ENCODE measurements at regions not wholly inside any gene's neighbourhood (a gene's known extent, or its start where the extent isn't known, plus 50 kb on each side); places are given as distances from the start of the nearest gene placed in this dataset.

GRCh38 chr17:77088455-77089123 is 52.2 kb upstream of the SEC14L1 start (continued):
- TF ChIP-seq ZSCAN4 (tag by site-specific recombination; IDR thresholded peaks at IDR 0.05), result no peak
- TF ChIP-seq ZNF837 (tag by site-specific recombination; IDR thresholded peaks at IDR 0.05), result no peak
- TF ChIP-seq ZNF214 (tag by site-specific recombination; IDR thresholded peaks at IDR 0.05; ENCODE audit: borderline replicate concordance), result no peak
- TF ChIP-seq KLF17 (tag by site-specific recombination; IDR thresholded peaks at IDR 0.05), result peak; percentile 31; the same call in 1 of the 2 replicates
- TF ChIP-seq ZNF488 (tag by site-specific recombination; IDR thresholded peaks at IDR 0.05), result no peak
- no peak for TF ChIP-seq ZNF513 (tag by site-specific recombination; IDR thresholded peaks at IDR 0.05)
- TF ChIP-seq ZNF391 (tag by site-specific recombination; IDR thresholded peaks at IDR 0.05; ENCODE audit: borderline replicate concordance, low read depth), result no peak
- no peak for TF ChIP-seq WT1 (tag by site-specific recombination; IDR thresholded peaks at IDR 0.05)
- TF ChIP-seq MZF1 (tag by site-specific recombination; IDR thresholded peaks at IDR 0.05; ENCODE audit: borderline replicate concordance), result no peak
- no peak for TF ChIP-seq ZNF658 (tag by site-specific recombination; IDR thresholded peaks at IDR 0.05)
- TF ChIP-seq ZNF639 (tag by site-specific recombination; IDR thresholded peaks at IDR 0.05), result peak; percentile 74
- no peak for TF ChIP-seq ZNF2 (tag by site-specific recombination; IDR thresholded peaks at IDR 0.05)
- TF ChIP-seq PRDM1 (tag by site-specific recombination; IDR thresholded peaks at IDR 0.05), result no peak
- TF ChIP-seq ZNF175 (tag by site-specific recombination; IDR thresholded peaks at IDR 0.05), result no peak
- TF ChIP-seq RBAK (tag by site-specific recombination; IDR thresholded peaks at IDR 0.05), result no peak
- no peak for TF ChIP-seq ZNF48 (tag by site-specific recombination; IDR thresholded peaks at IDR 0.05)
- 0 out of 2 replicates have a peak, but pooled peaks have one; percentile 67 for TF ChIP-seq ZBTB21 (tag by site-specific recombination; IDR thresholded peaks at IDR 0.05)
- peak; percentile 89 for TF ChIP-seq PRDM10 (tag by site-specific recombination; IDR thresholded peaks at IDR 0.05)
- no peak for TF ChIP-seq ZNF274 (IDR thresholded peaks at IDR 0.05; ENCODE audit: low read length)
- TF ChIP-seq ZNF274 (tag by site-specific recombination; IDR thresholded peaks at IDR 0.05; ENCODE audit: borderline replicate concordance), result no peak
- no peak for TF ChIP-seq ZNF138 (tag by site-specific recombination; IDR thresholded peaks at IDR 0.05; ENCODE audit: borderline replicate concordance)
- no peak for TF ChIP-seq ZNF560 (tag by site-specific recombination; IDR thresholded peaks at IDR 0.05; ENCODE audit: borderline replicate concordance)
- TF ChIP-seq PRDM4 (tag by site-specific recombination; IDR thresholded peaks at IDR 0.05), result no peak
- TF ChIP-seq ZNF146 (tag by site-specific recombination; IDR thresholded peaks at IDR 0.05), result no peak
- TF ChIP-seq YY1 (tag by site-specific recombination; IDR thresholded peaks at IDR 0.05), result peak; percentile 63; the same call in 1 of the 2 replicates
- no peak for TF ChIP-seq ZNF16 (tag by site-specific recombination; IDR thresholded peaks at IDR 0.05; ENCODE audit: low read depth)
- no peak for TF ChIP-seq ZNF169 (tag by site-specific recombination; IDR thresholded peaks at IDR 0.05)
- no peak for TF ChIP-seq ZNF133 (tag by site-specific recombination; IDR thresholded peaks at IDR 0.05)
- no peak for TF ChIP-seq BCL11A (tag by site-specific recombination; IDR thresholded peaks at IDR 0.05; ENCODE audit: low read depth)

Measured in HEK293 (cell line).